CD14-positive monocyte (primary cell): ENCODE measurements at regions not wholly inside any gene's neighbourhood (a gene's known extent, or its start where the extent isn't known, plus 50 kb on each side); places are given as distances from the start of the nearest gene placed in this dataset.
A peak's percentile ranks its signal among the peaks of the same experiment; 100 is the strongest.

Experiments used
- DNase-seq, 3 donors: peaks; one replicate each; pipeline ENCODE4 v3.0.0-alpha.2; 2011 to 2022
- H2AFZ ChIP-seq: 2 replicates; pipeline ENCODE4 v1.6.0; 2012; ENCODE audit warnings: mild to moderate bottlenecking, low read depth, low read length, inconsistent platforms; ENCODE audit not compliant: insufficient read depth, poor library complexity, severe bottlenecking
- H3K27ac ChIP-seq, 2 donors: 1 replicate in 1 of 2; 2 replicates in 1 of 2; pipeline ENCODE4 v1.5.1; 2012 to 2013; ENCODE audit warnings: low read length in 2 of 2, control low read depth in 1 of 2, inconsistent platforms in 1 of 2, low read depth in 1 of 2, mild to moderate bottlenecking in 1 of 2
- H3K27me3 ChIP-seq, 2 donors: one replicate each; pipeline versions ENCODE4 v1.6.0 to v1.6.1; 2011 to 2013; ENCODE audit warnings: low read length in 2 of 2; ENCODE audit not compliant: control insufficient read depth in 2 of 2, insufficient read depth in 2 of 2
- H3K36me3 ChIP-seq, 2 donors: replicated peaks in 1 of 2; 1 replicate in 1 of 2; 2 replicates in 1 of 2; pipeline versions ENCODE4 v1.5.1 to v1.6.1; 2012 to 2013; ENCODE audit warnings: low read length in 2 of 2, control low read depth in 1 of 2, inconsistent platforms in 1 of 2, mild to moderate bottlenecking in 1 of 2; ENCODE audit not compliant: insufficient read depth in 2 of 2, control insufficient read depth in 1 of 2
- H3K4me1 ChIP-seq, 2 donors: 1 replicate in 1 of 2; 2 replicates in 1 of 2; pipeline versions ENCODE4 v1.5.1 to v1.6.1; 2012 to 2013; ENCODE audit warnings: low read length in 2 of 2, control low read depth in 1 of 2, inconsistent platforms in 1 of 2, mild to moderate bottlenecking in 1 of 2, moderate library complexity in 1 of 2; ENCODE audit not compliant: insufficient read depth in 2 of 2, control insufficient read depth in 1 of 2
- H3K4me2 ChIP-seq: replicated peaks from 2 replicates; pipeline ENCODE3; 2012; ENCODE audit warnings: low read length, moderate library complexity, mild to moderate bottlenecking; ENCODE audit not compliant: poor library complexity, severe bottlenecking; ENCODE audit errors: extremely low read depth
- H3K4me3 ChIP-seq, 3 experiments: fragments of 200-600 bp in 1 of 3; sonication (generic) in 1 of 3; replicated peaks in 1 of 3; 1 replicate in 2 of 3; 2 replicates in 1 of 3; pipeline ENCODE4 v1.5.1; 2011 to 2013; ENCODE audit warnings: low read length in 3 of 3, mild to moderate bottlenecking in 3 of 3, control low read depth in 2 of 3, low read depth in 2 of 3, inconsistent platforms in 1 of 3, moderate library complexity in 1 of 3
- H3K79me2 ChIP-seq: 2 replicates; pipeline ENCODE4 v1.6.0; 2012; ENCODE audit warnings: mild to moderate bottlenecking, control low read depth, inconsistent platforms, low read length, moderate library complexity; ENCODE audit not compliant: insufficient read depth
- H3K9ac ChIP-seq: 2 replicates; pipeline ENCODE4 v1.6.0; 2017; ENCODE audit warnings: low read length, mild to moderate bottlenecking; ENCODE audit not compliant: insufficient read depth, poor library complexity, severe bottlenecking
- H3K9me3 ChIP-seq, 2 donors: replicated peaks in 1 of 2; 1 replicate in 1 of 2; 2 replicates in 1 of 2; pipeline versions ENCODE4 v1.5.1 to v1.6.1; 2012 to 2013; ENCODE audit warnings: low read length in 2 of 2, control low read depth in 1 of 2; ENCODE audit not compliant: control insufficient read depth in 1 of 2, insufficient read depth in 1 of 2
- H4K20me1 ChIP-seq: 2 replicates; pipeline ENCODE4 v1.6.0; 2012; ENCODE audit warnings: mild to moderate bottlenecking, low read length, control low read depth, moderate library complexity; ENCODE audit not compliant: insufficient read depth
- H3K27ac Mint-ChIP-seq, 7 donors: one replicate each; pipeline ENCODE4 v1.8.0; 2020; ENCODE audit warnings: mild to moderate bottlenecking in 7 of 7, mixed read lengths in 7 of 7, moderate library complexity in 6 of 7, inconsistent platforms in 2 of 7
- H3K27me3 Mint-ChIP-seq, 3 donors: one replicate each; pipeline ENCODE4 v1.8.0; 2021 to 2022; ENCODE audit warnings: low read depth in 3 of 3, mild to moderate bottlenecking in 3 of 3, mixed read lengths in 3 of 3, moderate library complexity in 3 of 3, inconsistent platforms in 1 of 3
- H3K36me3 Mint-ChIP-seq, 2 donors: one replicate each; pipeline ENCODE4 v1.8.0; 2020; ENCODE audit warnings: mixed read lengths in 2 of 2, inconsistent platforms in 1 of 2, mild to moderate bottlenecking in 1 of 2
- H3K4me1 Mint-ChIP-seq: one replicate; pipeline ENCODE4 v1.8.0; 2020; ENCODE audit warnings: mild to moderate bottlenecking, mixed read lengths
- H3K4me3 Mint-ChIP-seq, 2 donors: one replicate each; pipeline ENCODE4 v1.8.0; 2020; ENCODE audit warnings: mild to moderate bottlenecking in 2 of 2, mixed read lengths in 2 of 2, moderate library complexity in 1 of 2
- H3K9me3 Mint-ChIP-seq, 7 donors: one replicate each; pipeline ENCODE4 v1.8.0; 2020 to 2022; ENCODE audit warnings: mixed read lengths in 7 of 7, mild to moderate bottlenecking in 6 of 7, moderate library complexity in 6 of 7, inconsistent platforms in 2 of 7
- WGBS: methylation state at CpG from one replicate; pipeline ENCODE4 v1.1.5; 2013; ENCODE audit warnings: missing lambda C conversion rate; ENCODE audit not compliant: insufficient coverage; 5-methylcytosine and 5-hydroxymethylcytosine counted together
- intact Hi-C, 2 donors: fragments of 100-400 bp; cut with micrococcal nuclease; formaldehyde crosslinking; loops; one replicate each; pipeline versions ENCODE4 v1.15.0 to v1.15.1; 2023
- TF ChIP-seq, protein P1 (sequence below): fragments of 200-600 bp; IDR thresholded peaks from one replicate; pipeline ENCODE4 v1.8.0; 2022; ENCODE audit warnings: antibody characterized with exemption, mild to moderate bottlenecking

DNA sequence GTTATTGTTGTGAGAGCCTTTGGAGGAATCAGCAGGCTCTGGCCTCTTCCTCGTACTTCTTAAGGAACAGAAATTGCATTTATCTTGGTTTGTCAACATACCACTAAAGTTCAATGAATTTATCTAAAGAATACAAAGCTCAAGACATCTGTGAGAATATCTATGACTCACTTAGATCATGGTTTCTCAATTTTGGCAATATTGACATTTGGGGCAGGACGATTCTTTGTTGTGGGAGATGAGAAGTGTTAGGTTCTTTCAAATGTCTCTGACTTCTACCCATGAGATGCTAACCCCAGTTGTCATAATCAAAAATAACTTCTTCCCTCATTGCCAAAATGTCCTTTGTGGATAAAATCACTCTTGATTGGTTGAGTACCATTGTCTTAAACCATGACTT lies 1190.3 kb downstream of the GALC start:
- no peaks in the 10 kb centered on the region for H3K9me3 ChIP-seq
- no CpG with 5 or more reads among the region's 2 CpGs for WGBS

DNA sequence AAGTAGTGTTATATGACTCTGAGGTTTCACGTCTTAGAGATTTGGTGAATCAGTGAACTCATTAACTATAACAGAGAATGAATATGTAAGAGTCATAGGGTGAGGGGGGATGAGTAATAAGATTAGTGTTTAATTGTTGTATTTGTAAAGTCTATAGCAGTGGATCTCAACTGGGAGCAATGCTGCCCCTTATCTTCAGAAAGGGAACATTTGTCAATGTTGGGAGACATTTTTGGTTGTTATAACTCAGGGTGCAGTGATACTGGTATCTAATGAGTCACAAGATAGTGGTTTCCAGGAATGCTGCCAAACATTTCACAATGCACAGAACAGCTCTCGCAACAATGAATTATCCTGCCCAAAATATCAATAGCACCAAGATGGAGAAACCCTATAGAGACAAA lies 1193.7 kb downstream of the GALC start:
- Mint-ChIP-seq H3K9me3 (peaks cover 0 to 2% (median 0%) of the 10 kb centered on the region in 7 donors), H3K27me3 (peaks cover 0 to under 1% (median 0%) of the 10 kb centered on the region in 3 donors), H3K27ac (no peak overlapping the region), H3K4me3 (no peak overlapping the region), H3K4me1 (peaks cover 25% of the 10 kb centered on the region), H3K36me3 (no peaks in the 10 kb centered on the region)
- WGBS, result no CpG with 5 or more reads among the region's 2 CpGs
- H3K27ac ChIP-seq, result no peak overlapping the region
- no peak overlapping the region for H2AFZ ChIP-seq
- TF ChIP-seq, protein P1, sequence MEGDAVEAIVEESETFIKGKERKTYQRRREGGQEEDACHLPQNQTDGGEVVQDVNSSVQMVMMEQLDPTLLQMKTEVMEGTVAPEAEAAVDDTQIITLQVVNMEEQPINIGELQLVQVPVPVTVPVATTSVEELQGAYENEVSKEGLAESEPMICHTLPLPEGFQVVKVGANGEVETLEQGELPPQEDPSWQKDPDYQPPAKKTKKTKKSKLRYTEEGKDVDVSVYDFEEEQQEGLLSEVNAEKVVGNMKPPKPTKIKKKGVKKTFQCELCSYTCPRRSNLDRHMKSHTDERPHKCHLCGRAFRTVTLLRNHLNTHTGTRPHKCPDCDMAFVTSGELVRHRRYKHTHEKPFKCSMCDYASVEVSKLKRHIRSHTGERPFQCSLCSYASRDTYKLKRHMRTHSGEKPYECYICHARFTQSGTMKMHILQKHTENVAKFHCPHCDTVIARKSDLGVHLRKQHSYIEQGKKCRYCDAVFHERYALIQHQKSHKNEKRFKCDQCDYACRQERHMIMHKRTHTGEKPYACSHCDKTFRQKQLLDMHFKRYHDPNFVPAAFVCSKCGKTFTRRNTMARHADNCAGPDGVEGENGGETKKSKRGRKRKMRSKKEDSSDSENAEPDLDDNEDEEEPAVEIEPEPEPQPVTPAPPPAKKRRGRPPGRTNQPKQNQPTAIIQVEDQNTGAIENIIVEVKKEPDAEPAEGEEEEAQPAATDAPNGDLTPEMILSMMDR, result no peak
- no peaks in the 10 kb centered on the region for H3K36me3 ChIP-seq
- H3K4me2 ChIP-seq, result no peak overlapping the region
- H3K79me2 ChIP-seq, result no peaks in the 10 kb centered on the region
- H3K27me3 ChIP-seq, result no peaks in the 10 kb centered on the region
- H3K9me3 ChIP-seq, result no peaks in the 10 kb centered on the region
- peak in 2 of 3 donors; percentile 3 to 23 for DNase-seq
- H4K20me1 ChIP-seq, result no peaks in the 10 kb centered on the region
- H3K9ac ChIP-seq, result no peak overlapping the region
- no peak overlapping the region for H3K4me3 ChIP-seq
- peaks cover 13 to 20% of the 10 kb centered on the region in 2 donors for H3K4me1 ChIP-seq
- intact Hi-C loops, result no loop called here

More for the DNA sequence above, 1190.3 kb downstream of the GALC start:
- no peak overlapping the region for H2AFZ ChIP-seq
- Mint-ChIP-seq H3K4me3 (no peak overlapping the region), H3K4me1 (peaks cover 22% of the 10 kb centered on the region), H3K27me3 (peaks cover 0 to 2% (median 0%) of the 10 kb centered on the region in 3 donors), H3K27ac (no peak overlapping the region), H3K9me3 (peaks cover 0 to 2% (median 0%) of the 10 kb centered on the region in 7 donors), H3K36me3 (no peaks in the 10 kb centered on the region)
- DNase-seq, result no peak
- peaks cover 13 to 20% of the 10 kb centered on the region in 2 donors for H3K4me1 ChIP-seq
- no peaks in the 10 kb centered on the region for H3K79me2 ChIP-seq
- TF ChIP-seq, protein P1, result no peak
- no peaks in the 10 kb centered on the region for H3K36me3 ChIP-seq
- intact Hi-C loops, result no loop called here
- no peaks in the 10 kb centered on the region for H3K27me3 ChIP-seq
- no peak overlapping the region for H3K9ac ChIP-seq
- H4K20me1 ChIP-seq, result no peaks in the 10 kb centered on the region
- no peak overlapping the region for H3K4me2 ChIP-seq
- no peak overlapping the region for H3K4me3 ChIP-seq
- no peak overlapping the region for H3K27ac ChIP-seq
